ENCODE measurements at regions not wholly inside any gene's neighbourhood (a gene's known extent, or its start where the extent isn't known, plus 50 kb on each side); places are given as distances from the start of the nearest gene placed in this dataset.

DNA sequence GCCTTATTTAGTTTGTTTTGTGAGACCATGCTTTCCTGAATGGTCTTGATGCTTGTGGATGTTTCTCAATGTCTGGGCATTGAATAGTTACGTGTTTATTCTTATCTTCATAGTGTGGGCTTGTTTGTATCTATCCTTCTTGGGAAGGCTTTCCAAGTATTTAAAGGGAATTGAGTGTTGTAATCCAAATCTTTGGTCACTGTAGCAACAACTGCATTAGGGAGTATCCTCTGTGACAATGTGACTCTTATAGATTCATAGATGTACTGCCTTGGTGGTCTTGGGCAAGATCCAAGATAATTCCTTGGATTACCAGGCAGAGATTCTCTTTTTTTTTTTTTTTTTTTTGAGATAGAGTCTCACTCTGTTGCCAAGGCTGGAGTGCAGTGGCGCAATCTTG is 598.4 kb downstream of the CBLN4 start:
- Mint-ChIP-seq H3K4me3 (ENCODE audit: unreplicated experiment) (no peak overlapping the region), H3K27ac (ENCODE audit: unreplicated experiment) (no peak overlapping the region), H3K4me1 (ENCODE audit: low read depth) (no peaks in the 10 kb centered on the region), H3K27me3 (ENCODE audit: low read depth) (no peaks in the 10 kb centered on the region), H3K36me3 (ENCODE audit: low read depth) (no peaks in the 10 kb centered on the region), H3K9me3 (ENCODE audit: low read depth) (peaks cover 27% of the 10 kb centered on the region)
- no peak for DNase-seq (ENCODE audit: low spot score)
- TF ChIP-seq, protein P1, sequence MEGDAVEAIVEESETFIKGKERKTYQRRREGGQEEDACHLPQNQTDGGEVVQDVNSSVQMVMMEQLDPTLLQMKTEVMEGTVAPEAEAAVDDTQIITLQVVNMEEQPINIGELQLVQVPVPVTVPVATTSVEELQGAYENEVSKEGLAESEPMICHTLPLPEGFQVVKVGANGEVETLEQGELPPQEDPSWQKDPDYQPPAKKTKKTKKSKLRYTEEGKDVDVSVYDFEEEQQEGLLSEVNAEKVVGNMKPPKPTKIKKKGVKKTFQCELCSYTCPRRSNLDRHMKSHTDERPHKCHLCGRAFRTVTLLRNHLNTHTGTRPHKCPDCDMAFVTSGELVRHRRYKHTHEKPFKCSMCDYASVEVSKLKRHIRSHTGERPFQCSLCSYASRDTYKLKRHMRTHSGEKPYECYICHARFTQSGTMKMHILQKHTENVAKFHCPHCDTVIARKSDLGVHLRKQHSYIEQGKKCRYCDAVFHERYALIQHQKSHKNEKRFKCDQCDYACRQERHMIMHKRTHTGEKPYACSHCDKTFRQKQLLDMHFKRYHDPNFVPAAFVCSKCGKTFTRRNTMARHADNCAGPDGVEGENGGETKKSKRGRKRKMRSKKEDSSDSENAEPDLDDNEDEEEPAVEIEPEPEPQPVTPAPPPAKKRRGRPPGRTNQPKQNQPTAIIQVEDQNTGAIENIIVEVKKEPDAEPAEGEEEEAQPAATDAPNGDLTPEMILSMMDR (IDR thresholded peaks at IDR 0.05), result no peak

DNA sequence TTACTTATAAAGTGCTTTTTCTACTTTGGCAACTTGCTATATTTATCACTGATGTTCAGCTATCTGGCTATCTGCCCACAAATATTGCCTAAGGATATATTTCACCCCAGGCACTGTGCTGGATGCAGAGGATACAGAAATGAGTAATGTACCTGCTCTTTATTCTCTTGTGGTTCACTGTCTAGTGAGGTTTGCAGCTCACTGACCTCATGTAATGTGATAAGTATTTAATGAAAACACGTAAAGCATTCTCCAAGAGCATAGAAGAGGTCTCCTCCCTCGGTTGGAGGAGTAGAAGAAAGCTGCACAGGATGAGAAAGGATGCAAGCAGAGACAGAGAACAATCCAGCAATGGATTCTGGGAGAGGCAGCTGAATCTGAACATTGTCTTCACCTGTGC is 610.7 kb downstream of the CBLN4 start:
- no peaks in the 10 kb centered on the region for H3K27me3 Mint-ChIP-seq (ENCODE audit: low read depth)
- no peak overlapping the region for H3K27ac Mint-ChIP-seq (ENCODE audit: unreplicated experiment)
- H3K36me3 Mint-ChIP-seq (ENCODE audit: low read depth), result no peaks in the 10 kb centered on the region
- no peaks in the 10 kb centered on the region for H3K4me1 Mint-ChIP-seq (ENCODE audit: low read depth)
- peaks cover 18% of the 10 kb centered on the region for H3K9me3 Mint-ChIP-seq (ENCODE audit: low read depth)
- no peak for DNase-seq (ENCODE audit: low spot score)
- H3K4me3 Mint-ChIP-seq (ENCODE audit: unreplicated experiment), result no peak overlapping the region
- TF ChIP-seq, protein P1 (IDR thresholded peaks at IDR 0.05), result no peak

DNA sequence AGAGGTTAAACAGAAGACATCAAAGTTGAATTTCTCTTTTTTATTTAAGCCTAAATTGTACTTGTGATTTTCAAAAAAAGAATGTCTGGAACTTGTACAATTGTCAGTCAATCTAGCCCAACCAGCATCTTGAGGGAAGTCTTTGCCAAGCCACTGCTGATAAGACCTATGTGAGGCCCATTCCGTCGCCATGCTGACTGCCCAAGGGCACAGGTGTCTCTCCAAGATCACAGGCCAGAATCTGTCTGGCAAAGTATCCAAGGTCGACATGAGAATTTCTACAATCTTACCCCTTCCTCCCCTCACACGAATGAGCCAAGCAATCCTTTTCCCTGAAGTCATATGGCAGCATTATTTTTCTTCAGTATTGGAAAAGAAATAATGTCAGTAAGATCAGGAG is 614.5 kb downstream of the CBLN4 start:
- H3K27ac Mint-ChIP-seq (ENCODE audit: unreplicated experiment), result no peak overlapping the region
- DNase-seq (ENCODE audit: low spot score), result no peak
- H3K9me3 Mint-ChIP-seq (ENCODE audit: low read depth), result peaks cover 22% of the 10 kb centered on the region
- H3K4me3 Mint-ChIP-seq (ENCODE audit: unreplicated experiment), result no peak overlapping the region
- TF ChIP-seq, protein P1 (IDR thresholded peaks at IDR 0.05), result no peak
- no peaks in the 10 kb centered on the region for H3K27me3 Mint-ChIP-seq (ENCODE audit: low read depth)
- no peaks in the 10 kb centered on the region for H3K36me3 Mint-ChIP-seq (ENCODE audit: low read depth)
- H3K4me1 Mint-ChIP-seq (ENCODE audit: low read depth), result no peaks in the 10 kb centered on the region

DNA sequence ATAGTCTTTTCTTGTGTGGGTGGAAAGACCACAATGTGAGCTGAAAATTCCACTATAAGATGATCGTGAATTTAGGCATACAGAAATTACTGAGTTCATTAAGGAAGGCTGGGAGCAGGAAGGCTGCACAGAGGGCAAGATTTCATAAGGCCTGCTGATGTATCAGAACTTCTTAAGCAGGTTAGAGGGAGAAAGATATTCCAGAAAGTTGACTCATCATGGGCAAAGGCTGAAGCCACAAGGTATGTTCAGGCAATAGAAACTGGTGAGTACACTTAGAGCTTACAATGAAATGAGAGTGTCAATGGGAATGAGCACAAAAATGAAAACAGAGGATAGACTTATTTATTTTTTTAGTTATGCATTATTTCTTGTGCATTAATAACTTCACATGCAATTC is 618.6 kb downstream of the CBLN4 start:
- Mint-ChIP-seq H3K27me3 (ENCODE audit: low read depth) (no peaks in the 10 kb centered on the region), H3K9me3 (ENCODE audit: low read depth) (peaks cover 33% of the 10 kb centered on the region), H3K4me1 (ENCODE audit: low read depth) (no peaks in the 10 kb centered on the region), H3K36me3 (ENCODE audit: low read depth) (no peaks in the 10 kb centered on the region), H3K4me3 (ENCODE audit: unreplicated experiment) (no peak overlapping the region), H3K27ac (ENCODE audit: unreplicated experiment) (no peak overlapping the region)
- TF ChIP-seq, protein P1 (IDR thresholded peaks at IDR 0.05), result no peak
- no peak for DNase-seq (ENCODE audit: low spot score)

DNA sequence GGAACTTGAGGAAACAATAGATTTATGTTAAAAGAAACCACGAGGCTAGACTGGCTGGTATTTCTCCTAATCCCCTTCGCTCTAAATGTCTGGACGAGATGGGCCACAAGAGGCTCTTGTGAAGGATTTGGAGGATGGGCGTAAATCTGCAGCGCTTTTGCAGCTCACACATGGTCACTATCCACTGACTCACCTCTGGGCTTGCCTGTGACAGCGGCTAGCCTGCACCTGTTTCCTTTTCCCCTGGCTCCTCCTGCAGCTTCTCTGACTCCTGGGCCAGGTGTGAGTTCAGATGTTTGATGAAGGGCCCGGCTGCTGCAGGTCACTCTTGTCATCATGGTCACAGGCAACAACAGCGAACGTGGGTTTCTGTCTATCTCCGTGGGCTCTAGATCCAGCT is 629.4 kb downstream of the CBLN4 start:
- TF ChIP-seq, protein P1 (IDR thresholded peaks at IDR 0.05), result no peak
- H3K9me3 Mint-ChIP-seq (ENCODE audit: low read depth), result peaks cover 9% of the 10 kb centered on the region
- H3K36me3 Mint-ChIP-seq (ENCODE audit: low read depth), result no peaks in the 10 kb centered on the region

More for the DNA sequence above, 629.4 kb downstream of the CBLN4 start:
- Mint-ChIP-seq H3K27ac (ENCODE audit: unreplicated experiment) (no peak overlapping the region), H3K4me1 (ENCODE audit: low read depth) (no peaks in the 10 kb centered on the region), H3K4me3 (ENCODE audit: unreplicated experiment) (no peak overlapping the region), H3K27me3 (ENCODE audit: low read depth) (no peaks in the 10 kb centered on the region)
- no peak for DNase-seq (ENCODE audit: low spot score)

Data from chondrocyte (in vitro differentiated cells).